Stimulated activated CD4-positive, alpha-beta T cell treated with anti-CD3 and anti-CD28 coated beads, Interleukin-15, amount 100 ng/mL, for 1 hour (primary cell): ENCODE measurements at regions not wholly inside any gene's neighbourhood (a gene's known extent, or its start where the extent isn't known, plus 50 kb on each side); places are given as distances from the start of the nearest gene placed in this dataset.
A peak's percentile ranks its signal among the peaks of the same experiment; 100 is the strongest.

Experiments
- DNase-seq, 2 donors: peaks; one replicate each; pipeline ENCODE4 v3.0.0-alpha.2; 2020; ENCODE audit warnings: low read depth in 1 of 2, low spot score in 1 of 2

DNA sequence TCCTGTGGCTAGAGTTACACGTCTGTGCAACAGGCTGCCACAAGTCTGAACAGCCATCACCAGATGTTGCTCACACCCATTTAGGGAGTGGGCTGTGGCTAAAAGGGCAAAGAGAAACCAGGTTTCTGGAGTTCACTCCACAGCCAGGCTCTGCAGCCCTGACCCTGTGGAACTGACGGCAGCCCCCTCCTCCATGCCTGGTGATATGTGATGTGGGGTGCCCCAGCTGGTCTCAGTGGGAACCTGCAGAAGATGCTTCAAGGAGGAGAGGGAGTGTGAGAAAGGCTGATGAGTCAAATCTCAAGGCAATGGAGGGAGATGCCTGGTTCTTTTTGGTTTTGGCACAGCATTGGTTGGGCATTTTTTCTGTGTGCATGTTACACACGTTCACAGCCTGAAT is 130.6 kb downstream of the TPRA1 start:
- DNase-seq, result no peak

DNA sequence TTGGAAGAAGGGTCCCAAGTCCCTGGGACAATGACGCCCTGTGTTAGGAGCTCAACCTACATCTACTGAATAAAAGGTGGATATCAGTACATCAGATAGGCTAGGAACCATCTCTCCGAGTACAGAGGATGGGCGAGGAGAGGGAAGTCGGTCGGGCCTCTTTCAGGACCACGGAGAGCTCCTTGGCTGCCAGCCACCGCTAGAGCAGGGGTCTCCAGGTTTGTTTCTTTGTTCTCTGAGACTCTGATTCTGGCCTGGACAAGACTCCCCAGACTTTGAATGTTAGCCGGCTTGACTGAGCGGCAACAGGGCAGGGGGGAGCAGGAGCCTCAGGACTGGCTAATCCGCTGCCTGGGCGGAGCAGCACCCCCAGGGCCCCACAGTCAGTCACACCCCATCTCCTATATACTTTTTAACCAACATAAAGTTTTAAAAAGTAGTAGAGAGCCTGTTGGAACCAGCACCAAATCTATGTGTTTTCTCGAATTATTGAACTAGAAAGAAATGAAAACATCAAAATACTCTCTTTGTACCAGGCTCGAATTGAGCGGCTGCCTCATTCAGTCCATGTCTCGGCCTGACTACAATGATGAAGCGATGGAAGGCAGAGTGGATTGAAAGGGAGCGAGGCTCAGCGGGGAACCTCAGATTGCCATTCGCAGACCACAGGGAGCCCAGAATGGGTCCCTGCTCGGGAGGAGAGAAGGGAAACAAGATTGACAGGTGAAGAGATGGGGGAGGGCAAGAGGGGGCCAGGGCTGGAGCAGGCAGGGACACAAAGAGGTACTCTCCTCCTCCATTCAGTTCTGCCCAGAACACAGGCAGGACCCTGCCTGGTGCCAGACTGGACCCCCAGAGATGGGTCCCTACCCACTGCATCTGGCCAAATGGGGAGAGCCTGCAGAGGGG is 131.6 kb downstream of the TPRA1 start:
- DNase-seq, result no peak

DNA sequence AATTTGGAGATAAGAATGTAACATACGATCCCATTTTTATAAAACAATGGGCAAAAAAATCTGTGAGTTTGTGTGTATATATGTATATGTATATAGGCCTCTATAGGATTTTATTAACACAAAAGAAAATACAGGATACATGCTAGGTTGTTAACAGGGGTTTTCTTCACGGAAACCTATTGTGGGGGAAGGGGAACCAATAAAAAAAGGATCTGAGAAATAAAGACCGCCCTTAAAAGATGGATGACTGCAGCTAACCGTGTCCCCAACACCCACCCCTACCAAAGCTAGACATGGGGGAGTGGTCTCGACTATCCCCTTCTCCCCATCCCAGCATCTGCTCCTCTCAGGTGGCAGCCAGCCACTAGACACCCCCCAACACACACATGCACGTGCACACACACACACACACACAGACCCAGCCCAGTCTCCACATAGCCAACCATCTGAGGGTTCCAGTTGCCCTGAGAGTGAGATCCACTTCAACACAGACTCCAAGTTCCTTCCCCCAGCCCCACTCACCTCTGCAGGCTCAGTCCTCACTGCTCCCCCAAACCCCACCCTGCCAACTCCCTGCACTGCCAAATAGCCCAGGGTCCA is 132.9 kb downstream of the TPRA1 start:
- no peak for DNase-seq

DNA sequence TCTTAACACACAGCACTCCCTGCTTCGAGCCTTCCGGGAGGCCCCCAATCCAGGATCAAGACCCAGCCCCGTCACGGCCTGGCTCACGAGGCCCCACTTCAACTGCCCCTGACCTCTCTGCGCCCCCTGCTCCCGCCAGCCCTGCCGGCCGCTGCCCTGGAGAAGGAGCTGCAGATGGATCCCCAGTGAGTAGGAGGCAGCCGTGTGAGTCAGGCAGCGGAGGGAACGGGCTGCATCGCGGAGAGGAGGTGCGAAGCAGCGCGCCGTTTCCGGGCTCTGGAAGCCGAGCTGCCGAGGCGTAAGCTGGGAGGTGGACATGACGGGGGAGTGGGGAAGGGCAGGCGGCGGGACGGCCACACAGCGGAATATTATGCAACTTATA is 133.4 kb downstream of the TPRA1 start:
- no peak for DNase-seq

DNA sequence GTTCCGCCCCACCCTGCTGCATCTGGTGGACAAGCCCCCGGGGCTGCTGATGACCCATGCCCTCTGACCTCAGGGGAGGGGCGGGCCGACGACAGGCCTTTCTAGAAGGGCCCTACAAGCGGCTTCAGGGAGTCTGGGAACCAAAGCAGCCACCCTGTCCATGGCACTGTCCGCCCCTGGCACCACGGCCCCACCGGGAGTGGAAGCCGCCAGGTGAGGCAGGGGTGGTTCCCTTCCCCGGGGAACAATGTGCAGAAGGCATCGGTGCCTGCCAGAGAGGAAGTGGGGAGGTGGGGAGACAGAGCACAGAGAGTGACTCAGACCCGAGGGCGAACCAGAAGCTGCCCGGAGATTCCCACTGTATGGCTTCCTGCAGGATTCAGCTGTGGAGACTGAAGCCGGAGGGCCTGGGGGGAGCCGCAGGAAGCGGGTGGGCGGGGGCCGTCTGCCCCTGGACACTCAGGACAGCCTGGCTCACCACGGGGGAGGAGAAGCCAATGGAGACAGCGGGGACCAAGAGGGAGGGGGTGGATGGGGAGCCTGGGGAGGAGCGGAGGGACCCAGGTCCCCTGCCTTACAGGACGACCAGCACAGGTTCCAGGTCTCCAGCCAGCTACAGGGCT is 134.0 kb downstream of the TPRA1 start:
- no peak for DNase-seq

DNA sequence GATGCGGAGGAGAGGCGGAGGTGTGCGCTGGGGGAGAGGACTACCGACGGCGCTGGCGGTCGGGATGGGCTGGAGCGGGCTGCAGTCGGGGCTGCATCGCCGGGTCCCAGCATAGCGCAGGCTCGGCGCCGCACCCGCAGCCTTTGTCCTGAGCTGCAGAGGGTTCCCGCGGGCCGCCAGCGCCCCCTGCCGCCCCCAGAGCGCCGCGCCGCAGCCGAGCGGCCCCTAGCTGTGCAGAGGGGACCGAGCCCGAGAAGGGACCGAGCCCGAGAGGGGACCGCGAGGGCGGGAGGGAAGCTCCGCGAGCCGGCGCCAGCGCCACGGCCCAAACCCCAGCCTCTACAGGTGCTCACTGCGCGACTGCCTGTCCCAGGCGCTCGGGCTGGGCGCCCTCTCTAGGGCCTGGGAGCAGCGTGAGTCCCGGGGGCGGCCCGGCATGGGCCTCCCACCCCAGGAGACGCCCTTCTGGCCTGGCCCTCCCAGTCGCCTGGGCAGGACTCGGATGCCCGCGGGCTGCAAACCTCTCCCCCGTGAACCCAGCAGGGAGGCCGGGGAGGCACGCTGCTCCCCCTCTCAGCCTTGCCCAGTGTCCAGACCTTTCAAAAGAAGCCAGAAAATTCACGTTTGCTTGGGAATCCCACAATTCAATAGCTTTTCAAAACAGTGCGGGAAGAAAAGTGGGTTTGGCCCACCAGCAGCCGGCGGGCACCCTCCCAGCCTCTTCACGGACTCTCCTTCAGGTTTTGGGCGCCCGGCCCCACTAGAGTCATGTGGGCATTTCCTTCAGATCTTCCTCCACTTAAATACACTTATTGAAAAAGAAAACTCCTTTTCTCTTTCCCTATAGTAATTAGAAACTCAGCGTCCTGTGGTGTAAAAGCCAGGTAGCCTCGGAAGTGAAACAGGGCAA is 134.7 kb downstream of the TPRA1 start:
- peak in 1 of 2 donors; percentile 44 for DNase-seq

DNA sequence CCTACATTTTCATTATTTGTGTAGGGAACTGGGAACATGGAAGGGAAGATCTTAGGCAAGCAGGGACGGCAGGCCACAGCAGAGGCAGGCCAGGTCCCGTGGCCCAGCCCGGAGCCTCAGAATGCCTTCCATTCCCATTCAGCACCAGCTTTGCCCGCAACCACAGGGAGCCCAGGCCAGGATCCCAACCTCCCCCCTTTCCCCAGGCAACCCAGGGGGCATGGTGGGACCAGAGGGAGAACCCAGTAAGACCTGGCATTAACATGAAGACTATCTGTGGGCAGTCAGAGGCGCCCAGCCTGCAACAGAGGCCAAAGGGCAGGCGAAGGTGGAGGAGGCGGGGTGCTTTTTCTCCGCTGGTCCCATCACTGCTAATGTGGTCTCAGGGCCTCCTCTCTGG is 135.6 kb downstream of the TPRA1 start:
- DNase-seq, result no peak

DNA sequence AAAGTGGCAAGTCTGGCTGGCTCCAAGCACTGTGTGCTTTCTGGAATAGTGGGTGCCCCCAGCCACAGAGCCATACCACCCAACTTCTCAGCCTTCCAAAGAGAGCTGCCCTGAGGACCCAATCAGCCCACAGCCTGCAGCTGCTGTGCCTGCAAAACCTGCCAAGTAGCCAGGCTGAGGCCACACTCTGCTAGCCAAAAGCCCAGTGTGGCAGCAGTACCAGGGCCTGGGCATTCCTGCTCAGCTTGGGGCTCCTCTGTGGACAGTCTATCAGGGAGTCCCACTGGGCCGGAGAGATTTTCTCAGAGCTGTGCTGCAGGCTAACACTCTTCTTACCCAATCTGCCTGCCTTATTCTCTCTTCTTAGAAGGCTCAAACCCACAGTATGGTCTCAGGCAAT is 136.5 kb downstream of the TPRA1 start:
- no peak for DNase-seq

DNA sequence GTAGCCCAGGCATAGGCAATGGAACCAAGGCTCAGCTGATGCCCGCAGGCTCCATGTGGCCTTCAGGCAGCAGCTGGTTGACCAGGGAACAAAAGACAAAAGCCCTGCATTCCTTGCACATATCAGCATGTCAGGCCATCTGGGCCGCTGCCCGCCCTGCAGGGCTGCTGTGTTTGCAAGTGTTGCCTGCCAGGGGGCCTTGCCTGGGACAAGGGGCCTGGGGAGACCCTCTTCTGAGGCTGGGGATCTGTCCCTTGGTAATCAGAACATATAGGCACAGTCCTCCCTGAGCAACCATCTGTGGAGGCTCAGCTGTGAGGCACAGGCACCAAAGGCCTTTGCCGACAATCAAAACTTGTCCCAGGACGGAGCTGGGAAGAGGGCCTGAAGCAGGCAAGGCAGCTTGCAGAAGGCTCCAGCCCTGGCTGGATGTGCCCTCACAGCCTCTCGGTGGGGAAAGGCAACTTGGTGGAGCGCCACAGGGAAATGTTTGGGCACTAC is 138.2 kb downstream of the TPRA1 start:
- no peak for DNase-seq

DNA sequence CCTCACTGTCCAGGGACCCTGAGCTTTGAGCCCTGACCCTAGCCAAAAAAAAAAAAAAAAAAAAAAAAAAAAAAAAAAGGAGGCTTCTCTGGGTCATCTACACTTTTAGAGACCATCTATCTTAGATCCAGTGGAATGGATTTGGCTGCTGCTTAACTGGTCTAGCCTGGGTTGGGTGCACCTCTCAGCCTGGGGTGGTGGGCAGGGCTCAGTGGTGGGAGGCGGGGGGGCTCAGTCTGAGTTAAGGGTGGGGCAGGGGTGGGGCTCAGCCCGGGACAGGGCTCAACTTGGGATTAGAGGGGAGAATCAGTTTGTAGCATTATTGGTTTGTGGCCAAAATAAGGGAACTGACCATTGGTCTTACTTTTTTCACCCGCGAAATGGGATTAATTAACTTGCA is 139.2 kb downstream of the TPRA1 start:
- DNase-seq, result no peak

DNA sequence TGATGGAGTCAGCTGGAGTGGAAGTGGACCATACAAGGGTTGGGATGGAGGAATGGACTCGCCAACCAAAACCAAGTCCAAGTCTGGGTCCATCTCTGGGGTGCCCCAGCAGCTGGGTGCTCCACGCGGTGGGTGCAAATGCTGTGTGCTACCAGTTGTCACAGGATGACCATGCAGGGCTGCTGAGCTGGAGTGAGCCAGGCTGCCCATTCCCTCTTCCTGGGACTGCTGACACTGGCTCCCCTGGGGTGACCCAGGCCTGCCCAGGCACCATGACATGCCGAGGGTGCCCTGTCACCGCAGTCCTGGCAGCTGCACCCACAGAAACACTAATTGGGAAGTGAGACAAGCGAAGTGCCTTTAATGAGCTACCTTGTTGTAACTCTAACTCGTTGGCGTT is 140.2 kb downstream of the TPRA1 start:
- DNase-seq, result no peak

DNA sequence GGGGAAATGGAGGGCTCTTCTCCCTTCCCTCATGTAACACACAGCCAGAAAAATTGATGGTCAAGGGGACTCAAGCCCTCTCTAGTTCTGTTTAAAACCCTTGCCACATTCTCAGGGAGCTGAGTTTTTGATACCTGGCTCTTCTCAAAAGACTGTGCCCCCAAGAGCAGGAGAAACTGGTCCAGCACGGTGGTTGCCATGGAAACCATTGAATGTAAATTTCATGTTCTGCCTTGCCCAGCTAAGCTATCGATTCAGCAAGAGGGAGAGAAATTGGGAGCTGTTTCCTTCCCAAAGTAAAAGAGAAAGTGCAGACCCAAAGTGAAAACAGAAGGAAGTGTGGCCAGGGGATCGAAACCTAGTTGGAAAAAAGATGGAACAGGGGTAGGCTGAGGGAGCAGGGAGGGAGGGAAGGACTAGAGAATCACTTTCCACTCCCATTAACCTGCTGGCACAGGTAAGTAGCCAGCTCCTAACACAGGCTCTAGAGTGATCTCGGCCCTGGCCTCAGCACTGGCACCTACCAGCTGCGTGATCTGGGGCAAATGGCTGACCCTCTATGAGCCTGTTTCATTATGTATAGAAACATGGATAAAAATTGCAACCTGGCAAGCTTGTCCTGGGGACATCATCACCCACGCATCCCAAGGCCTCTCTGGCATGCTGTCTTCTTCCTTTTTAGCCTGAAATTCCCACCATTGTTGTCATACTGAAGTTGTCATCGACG is 140.9 kb downstream of the TPRA1 start:
- no peak for DNase-seq

DNA sequence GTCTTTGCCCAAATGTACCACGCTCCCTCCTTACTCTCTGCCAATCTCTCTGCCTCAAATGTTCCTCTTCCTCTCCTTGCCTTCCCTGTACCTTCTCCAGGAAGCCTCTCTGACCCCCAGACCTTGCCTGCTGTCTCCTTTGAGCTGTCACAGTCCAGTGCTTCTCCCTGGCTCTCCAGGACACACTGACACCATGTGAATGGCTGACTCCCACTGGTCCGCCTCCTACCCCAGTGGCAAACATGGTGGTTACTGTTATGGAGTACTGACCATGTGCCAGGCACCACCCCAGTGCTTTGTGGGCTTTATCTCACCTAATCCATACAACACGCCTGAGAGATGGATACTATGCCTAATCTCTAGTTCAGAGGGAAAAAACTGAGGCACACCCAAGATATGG is 141.9 kb downstream of the TPRA1 start:
- DNase-seq, result no peak

DNA sequence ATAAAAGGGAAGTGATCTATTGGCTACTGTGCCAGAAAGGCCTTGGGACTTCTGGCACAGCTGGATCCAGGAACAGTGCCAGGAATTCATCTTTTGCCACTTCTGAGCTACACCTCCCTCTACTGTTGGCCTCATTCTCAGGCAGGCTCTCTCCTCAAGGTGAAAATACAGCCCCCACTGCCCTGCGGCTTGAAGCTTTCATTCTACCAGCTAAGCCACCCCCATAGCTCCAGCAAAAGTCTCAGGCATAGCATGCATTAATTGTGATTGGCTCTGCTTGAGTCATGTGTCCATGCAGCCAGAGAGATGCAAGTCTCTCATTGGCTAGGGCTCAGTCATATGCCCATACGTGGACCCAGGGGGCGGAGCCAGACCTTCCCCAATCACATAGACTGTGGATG is 142.4 kb downstream of the TPRA1 start:
- DNase-seq, result no peak

DNA sequence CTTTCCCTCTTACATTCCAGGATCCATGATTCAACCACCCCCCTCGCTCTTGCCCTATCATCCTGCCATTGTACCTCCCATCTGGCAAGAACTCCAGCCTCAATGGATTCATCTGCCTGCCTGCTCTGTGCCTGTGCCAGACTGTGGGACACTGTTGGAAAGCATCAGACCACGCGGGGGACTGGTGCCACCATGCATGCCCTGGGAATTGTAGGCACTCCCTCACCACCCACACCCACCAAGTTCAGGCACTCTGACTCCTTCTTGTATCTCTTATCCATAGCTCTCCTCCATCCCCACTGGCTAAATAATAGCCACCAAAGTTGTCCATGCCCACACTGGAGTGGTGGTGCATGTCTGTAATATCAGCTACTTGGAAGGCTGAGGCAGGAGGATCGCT is 143.8 kb downstream of the TPRA1 start:
- DNase-seq, result no peak

DNA sequence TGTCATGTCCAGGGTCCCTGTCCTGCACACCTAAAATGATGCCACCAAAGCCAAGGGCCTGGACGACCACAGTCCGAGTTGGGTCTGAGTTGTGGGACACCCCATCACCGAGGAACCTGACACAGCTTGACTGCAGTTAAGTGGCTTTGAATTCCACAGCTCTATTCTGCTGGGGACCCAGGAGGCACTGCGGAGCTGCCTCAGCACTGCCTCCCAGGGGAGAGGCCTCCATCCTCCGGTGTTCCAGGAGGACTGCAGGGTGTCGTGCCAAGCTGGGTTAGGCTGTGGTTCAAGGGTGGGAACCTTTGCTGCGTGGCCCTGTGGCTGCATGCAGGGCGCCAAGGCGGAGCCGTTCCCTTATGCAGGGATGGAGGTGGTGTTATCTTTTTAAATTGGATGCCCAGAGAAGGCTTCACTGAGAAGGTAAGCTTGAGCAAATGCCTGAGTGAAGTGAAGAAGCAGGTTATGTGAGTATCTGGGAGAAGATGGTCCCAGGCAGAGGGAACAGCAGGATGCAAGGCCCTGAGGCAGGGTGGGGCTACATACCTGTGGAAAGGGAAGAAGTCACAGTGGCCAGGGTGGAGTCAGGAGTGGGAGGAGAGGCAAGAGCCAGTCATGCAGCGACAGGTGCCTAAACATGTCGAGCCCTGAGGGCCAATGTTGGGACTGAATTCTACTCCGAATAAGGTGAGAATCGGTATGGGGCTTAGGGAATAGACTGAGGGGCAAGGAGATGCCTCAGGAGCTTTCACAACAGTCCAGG is 144.8 kb downstream of the TPRA1 start:
- no peak for DNase-seq

DNA sequence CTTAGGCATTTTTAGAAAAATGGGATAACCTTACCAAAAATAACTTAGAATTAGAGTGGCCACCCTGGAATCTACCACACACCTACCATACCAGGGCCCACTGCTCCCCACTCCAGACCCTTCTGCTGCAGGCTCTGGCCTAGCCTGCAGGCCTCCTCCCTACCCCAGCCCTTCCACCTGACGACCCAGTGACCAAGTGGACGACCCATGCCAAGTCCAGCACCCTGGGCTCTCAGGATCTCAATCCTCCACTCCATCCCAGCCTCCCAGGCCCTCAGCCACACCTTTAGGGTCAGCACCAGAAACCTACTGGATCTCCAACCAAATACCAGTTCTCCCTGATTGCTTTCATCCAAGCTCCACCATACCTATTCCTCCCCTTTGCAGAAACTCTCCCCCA is 145.8 kb downstream of the TPRA1 start:
- DNase-seq, result no peak

DNA sequence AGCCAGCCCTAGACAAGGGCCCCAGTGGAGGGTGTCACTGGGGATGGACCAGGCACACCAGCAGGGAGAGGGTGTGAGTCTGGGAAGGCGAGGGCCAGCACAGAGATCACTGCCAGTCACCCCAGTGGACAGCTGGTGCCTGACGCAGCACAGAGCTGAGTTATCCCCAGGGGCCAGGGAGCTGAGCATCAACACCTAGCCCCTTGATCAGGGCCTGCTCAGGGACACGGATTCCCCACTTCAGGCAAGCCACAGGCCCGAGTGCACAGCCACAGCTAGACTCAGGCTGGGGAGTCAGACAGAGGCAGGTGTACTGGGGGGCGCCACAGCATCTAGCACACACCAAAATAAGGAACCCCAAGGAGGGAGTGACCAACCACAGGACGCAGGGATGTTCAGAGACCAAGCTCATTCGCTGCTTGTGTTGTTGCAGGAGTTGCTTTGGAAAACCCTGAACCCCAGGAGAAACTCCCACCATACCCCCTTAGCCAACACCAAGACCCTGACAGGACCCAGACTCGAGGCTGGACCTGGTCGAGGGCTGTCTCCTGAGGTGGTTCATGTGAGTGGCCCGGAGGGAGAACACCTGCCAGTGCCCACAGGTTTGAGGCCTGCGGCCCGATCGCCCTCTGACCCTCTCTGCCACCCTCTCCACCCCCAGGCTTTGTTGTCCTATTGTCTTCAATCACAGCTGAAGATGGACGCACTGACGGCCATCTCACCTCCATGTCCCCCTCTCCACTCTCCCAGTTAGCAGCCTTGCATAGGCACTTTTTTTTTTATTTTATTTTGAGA is 146.8 kb downstream of the TPRA1 start:
- no peak for DNase-seq

DNA sequence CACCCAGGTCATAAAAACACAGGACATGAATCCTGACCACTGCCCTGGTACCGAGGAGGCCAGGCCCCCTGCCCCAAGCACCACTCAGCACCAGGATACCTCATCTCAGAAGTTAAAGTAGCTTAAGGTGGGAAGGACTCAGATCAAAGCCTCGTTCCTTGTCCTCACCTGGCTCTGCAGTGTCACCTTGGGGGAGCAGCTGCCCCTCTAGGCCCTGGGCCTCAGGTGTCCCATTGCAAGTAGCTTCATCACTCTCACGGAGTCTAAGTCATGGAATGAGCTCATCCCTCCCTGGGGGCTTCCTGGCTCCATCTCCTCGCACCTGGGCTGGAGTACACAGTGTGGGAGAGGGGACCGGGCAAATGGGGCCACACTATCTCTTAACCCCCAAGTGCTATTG is 148.0 kb downstream of the TPRA1 start:
- DNase-seq, result no peak
